Muscle of leg (tissue), 3 donors: ENCODE measurements at regions not wholly inside any gene's neighbourhood (a gene's known extent, or its start where the extent isn't known, plus 50 kb on each side); places are given as distances from the start of the nearest gene placed in this dataset.

Experiments used
- DNase-seq: peaks from one replicate; pipeline ENCODE4 v3.0.0; 2013
- H3K27ac ChIP-seq: one replicate; pipeline ENCODE4 v1.5.1; 2013; ENCODE audit warnings: mild to moderate bottlenecking, low read length, control low read depth
- H3K27me3 ChIP-seq: one replicate; pipeline ENCODE4 v1.6.1; 2013; ENCODE audit warnings: low read length; ENCODE audit not compliant: control insufficient read depth, insufficient read depth
- H3K36me3 ChIP-seq: one replicate; pipeline ENCODE4 v1.6.1; 2013; ENCODE audit warnings: low read length; ENCODE audit not compliant: control insufficient read depth, insufficient read depth
- H3K4me1 ChIP-seq: one replicate; pipeline ENCODE4 v1.6.1; 2013; ENCODE audit warnings: low read length; ENCODE audit not compliant: control insufficient read depth, insufficient read depth
- H3K4me3 ChIP-seq: one replicate; pipeline ENCODE4 v1.5.1; 2013; ENCODE audit warnings: low read length, control low read depth
- H3K9me3 ChIP-seq: replicated peaks from 2 replicates; pipeline ENCODE4 v1.6.1; 2013; ENCODE audit warnings: low read depth, low read length; ENCODE audit not compliant: control insufficient read depth
- WGBS: methylation state at CpG from one replicate; pipeline ENCODE4 v1.1.5; 2013; ENCODE audit warnings: missing lambda C conversion rate; ENCODE audit not compliant: insufficient coverage; 5-methylcytosine and 5-hydroxymethylcytosine counted together

DNA sequence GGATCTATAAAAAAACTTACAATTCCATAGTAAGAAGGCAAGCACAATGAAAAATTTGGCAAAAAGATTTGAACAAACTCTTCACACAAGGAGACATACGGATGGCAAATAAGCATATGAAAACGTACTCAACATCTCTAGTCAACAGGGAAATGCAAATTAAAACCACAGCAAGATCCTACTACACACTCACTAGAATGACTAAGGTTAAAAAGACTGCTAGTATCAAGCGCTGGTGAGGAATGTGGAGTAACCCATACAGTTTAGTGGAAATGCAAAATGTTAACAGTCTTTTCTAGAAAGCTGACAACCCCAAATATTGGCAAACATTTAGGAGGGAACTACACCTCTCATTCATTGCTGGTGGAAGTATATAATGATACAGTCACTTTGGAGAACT is 175.9 kb upstream of the SGK1 start:
- no peaks in the 10 kb centered on the region for H3K27me3 ChIP-seq
- no peaks in the 10 kb centered on the region for H3K36me3 ChIP-seq
- no CpG with 5 or more reads among the region's 3 CpGs for WGBS
- DNase-seq, result no peak
- no peaks in the 10 kb centered on the region for H3K4me1 ChIP-seq
- no peak overlapping the region for H3K4me3 ChIP-seq
- H3K9me3 ChIP-seq, result no peaks in the 10 kb centered on the region
- H3K27ac ChIP-seq, result no peak overlapping the region

DNA sequence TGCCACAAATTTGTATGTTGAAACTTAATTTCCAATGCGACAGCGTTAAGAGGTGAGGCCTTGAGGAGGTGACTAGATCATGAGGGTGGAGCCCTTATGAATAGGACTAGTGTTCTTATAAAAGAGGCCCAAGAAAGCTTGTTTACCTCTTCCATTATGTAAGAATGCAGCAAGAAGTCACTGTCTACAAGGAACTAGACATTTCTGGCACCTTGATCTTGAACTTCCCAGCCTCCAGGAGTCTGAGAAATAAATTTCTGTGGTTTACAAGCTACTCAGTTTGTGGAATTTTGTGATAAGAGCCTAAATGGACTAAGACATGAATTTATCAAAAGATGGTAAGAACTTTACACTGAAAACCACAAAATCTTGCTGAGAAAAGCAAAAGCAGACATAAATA is 173.6 kb upstream of the SGK1 start:
- DNase-seq, result no peak
- H3K9me3 ChIP-seq, result no peaks in the 10 kb centered on the region
- no peaks in the 10 kb centered on the region for H3K36me3 ChIP-seq
- no peaks in the 10 kb centered on the region for H3K27me3 ChIP-seq
- no peaks in the 10 kb centered on the region for H3K4me1 ChIP-seq
- H3K4me3 ChIP-seq, result no peak overlapping the region
- no CpG with 5 or more reads among the region's 2 CpGs for WGBS
- no peak overlapping the region for H3K27ac ChIP-seq

DNA sequence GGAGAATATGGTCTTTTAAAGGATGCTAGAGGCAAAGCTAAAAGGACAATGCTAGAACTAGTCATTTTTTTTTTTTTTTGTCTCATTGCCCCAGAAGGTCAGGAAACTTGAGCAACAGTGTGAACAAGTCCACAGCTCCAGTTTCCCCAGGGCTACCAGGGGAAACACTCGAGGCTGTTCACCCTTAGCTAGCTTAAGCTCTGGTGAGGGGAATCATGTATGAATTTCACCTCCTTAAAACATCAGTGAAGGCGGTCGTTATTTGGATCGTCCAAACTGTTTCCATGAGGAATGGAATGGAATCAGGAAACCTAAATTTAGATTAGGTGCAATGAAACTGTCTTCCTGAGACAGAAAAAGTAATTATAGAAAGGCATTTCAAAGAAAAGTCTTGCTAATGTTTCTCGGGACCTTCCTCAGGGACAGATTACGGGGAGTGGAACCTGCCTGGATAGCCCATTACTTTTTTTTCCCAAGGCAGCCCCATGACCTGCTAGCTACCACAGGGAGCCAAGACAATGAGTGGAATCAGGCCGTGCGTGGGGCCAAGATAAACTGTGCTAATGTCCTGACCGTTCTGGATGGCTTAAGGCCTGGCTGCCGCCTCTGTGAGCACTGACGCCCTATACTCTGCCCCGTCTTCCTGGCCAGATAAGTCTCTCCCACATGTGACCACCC is 164.8 kb upstream of the SGK1 start:
- 25% methylated on average over 7 of the region's 12 CpGs for WGBS
- Histone ChIP-seq H3K27me3 (no peaks in the 10 kb centered on the region), H3K4me1 (peaks cover 10% of the 10 kb centered on the region), H3K4me3 (no peak overlapping the region), H3K27ac (peak overlapping the region; percentile 62), H3K36me3 (no peaks in the 10 kb centered on the region), H3K9me3 (no peaks in the 10 kb centered on the region)
- DNase-seq, result peak; percentile 81

DNA sequence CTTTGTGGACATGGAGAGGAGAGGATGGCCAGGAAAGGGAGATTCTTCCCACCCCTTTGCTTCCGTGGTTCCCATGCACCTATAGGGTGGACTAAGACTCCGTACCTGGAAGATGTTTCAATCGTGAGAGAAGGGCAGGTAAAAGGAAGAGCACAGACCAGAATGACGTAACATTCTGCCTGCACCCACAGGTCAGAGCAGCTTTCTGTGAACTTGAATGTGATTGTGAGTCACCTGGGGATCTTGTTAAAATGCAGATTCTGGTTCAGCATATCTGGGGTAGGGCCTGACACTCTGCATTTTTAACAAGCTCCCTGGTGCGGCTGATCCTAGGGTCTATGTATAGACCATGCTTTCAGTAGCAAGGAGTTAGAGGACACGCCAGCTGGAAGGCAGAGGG is 164.1 kb upstream of the SGK1 start:
- Histone ChIP-seq H3K36me3 (no peaks in the 10 kb centered on the region), H3K4me3 (no peak overlapping the region), H3K27me3 (no peaks in the 10 kb centered on the region), H3K9me3 (no peaks in the 10 kb centered on the region), H3K4me1 (peaks cover 10% of the 10 kb centered on the region), H3K27ac (no peak overlapping the region)
- no peak for DNase-seq
- whole genome bisulfite sequencing, result 93% methylated on average over 3 of the region's 6 CpGs

DNA sequence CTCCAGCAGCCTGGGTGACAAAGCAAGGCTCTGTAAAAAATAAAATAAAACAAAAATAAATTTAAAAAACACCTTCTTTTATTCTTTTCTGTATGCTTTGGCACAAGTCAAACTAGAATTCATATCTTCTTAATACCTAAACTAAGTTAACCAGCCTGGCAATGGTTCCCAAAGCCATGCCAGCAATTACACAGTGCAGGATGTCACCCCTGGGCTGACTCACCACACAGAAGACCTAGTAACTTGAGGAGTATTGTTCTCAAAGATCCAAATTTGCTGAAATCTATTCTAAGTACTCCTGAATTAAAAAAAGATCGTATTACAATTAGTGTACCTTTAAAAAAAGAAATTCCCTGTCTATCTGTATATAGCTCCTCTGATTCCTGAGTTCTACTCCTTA is 162.7 kb upstream of the SGK1 start:
- H3K4me3 ChIP-seq, result no peak overlapping the region
- H3K9me3 ChIP-seq, result no peaks in the 10 kb centered on the region
- no peaks in the 10 kb centered on the region for H3K27me3 ChIP-seq
- H3K36me3 ChIP-seq, result no peaks in the 10 kb centered on the region
- no peak for DNase-seq
- no CpG with 5 or more reads among the region's 1 CpG for whole genome bisulfite sequencing
- H3K4me1 ChIP-seq, result peaks cover 10% of the 10 kb centered on the region
- no peak overlapping the region for H3K27ac ChIP-seq

DNA sequence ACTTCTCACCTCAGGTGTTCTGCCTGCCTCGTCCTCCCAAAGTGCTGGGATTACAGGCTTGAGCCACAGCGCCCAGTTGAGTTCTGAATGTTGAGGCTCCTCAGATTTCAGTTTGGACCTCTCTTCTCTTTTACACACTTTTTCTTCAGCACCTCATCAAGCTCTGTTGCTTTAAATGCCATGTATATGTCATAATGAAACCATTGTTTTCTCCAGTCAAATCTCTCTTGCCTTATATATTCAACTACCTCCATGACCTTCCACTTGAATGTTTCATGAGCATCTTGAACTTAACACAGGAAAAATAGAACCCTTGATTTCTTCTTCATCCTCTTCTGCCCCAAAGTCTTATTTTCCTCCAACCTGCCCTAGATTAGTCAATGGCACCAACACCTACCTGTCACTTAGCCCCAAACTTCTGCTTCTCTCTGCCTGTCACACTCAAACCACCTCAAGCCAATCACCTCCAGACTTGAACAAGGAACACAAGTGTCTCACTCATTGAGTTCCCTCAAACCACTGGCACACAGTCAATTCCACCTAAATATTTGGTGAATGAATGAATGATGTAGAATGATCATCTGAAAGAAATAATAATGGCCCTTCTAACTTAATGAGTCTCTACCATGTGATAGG is 161.0 kb upstream of the SGK1 start:
- H3K36me3 ChIP-seq, result no peaks in the 10 kb centered on the region
- H3K27me3 ChIP-seq, result no peaks in the 10 kb centered on the region
- H3K9me3 ChIP-seq, result no peaks in the 10 kb centered on the region
- no peak for DNase-seq
- 87% methylated on average over 2 of the region's 2 CpGs for WGBS
- H3K4me3 ChIP-seq, result no peak overlapping the region
- H3K4me1 ChIP-seq, result peaks cover 10% of the 10 kb centered on the region
- no peak overlapping the region for H3K27ac ChIP-seq

DNA sequence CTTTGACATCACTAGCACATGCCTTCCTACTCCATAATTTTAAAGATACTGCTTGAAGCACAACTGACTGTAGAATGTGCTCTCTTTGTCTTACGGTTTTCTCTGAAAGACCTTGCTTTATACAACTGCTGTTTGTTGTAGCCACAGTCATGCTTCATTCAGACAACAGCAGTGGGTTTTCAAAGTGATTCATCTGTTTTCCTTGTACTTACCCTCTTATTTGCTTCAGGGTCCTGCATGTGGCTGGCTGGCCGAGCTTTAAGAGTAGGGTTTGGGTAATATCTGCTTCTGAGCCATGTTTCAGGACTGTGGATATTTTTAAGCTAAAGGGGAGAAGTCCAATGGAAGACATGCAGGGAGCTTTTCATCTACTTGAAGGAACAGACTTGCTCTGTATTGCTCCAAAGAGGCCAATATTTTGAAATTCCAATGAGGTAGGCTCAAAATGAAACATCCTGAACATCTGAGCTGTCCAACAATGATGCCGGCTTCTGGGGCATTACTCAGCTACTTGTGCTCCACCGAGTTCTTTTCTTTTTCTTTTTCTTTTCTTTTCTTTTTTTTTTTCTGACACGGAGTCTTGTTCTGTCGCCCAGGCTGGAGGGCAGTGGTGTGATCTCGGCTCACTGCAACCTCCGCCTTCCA is 160.2 kb upstream of the SGK1 start:
- WGBS, result 61% methylated on average over 2 of the region's 8 CpGs
- Histone ChIP-seq H3K36me3 (no peaks in the 10 kb centered on the region), H3K27ac (no peak overlapping the region), H3K27me3 (no peaks in the 10 kb centered on the region), H3K9me3 (no peaks in the 10 kb centered on the region), H3K4me3 (no peak overlapping the region), H3K4me1 (peaks cover 10% of the 10 kb centered on the region)
- no peak for DNase-seq

DNA sequence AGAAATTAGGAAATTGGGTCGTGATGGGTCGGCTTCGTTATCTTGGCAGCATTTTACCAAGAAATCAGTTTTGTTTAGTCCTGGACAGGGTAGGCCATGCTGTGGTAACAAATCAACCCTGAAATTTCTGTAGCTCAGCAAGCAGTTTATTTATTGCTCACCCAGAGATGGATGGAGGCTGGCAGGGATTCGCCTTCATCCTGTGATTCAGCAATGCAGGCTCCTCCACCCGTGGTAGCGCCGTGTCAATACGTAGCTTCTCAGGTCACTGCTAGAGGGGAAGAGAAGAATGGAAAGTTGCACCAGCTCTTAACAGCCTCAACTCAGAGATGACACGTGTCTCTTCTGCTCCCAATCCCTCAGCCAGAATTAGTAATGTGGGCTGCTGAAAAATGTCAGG is 157.0 kb upstream of the SGK1 start:
- Histone ChIP-seq H3K4me3 (no peak overlapping the region), H3K9me3 (no peaks in the 10 kb centered on the region), H3K4me1 (no peaks in the 10 kb centered on the region), H3K36me3 (no peaks in the 10 kb centered on the region), H3K27ac (no peak overlapping the region), H3K27me3 (no peaks in the 10 kb centered on the region)
- 88% methylated on average over 8 of the region's 9 CpGs for WGBS
- no peak for DNase-seq

DNA sequence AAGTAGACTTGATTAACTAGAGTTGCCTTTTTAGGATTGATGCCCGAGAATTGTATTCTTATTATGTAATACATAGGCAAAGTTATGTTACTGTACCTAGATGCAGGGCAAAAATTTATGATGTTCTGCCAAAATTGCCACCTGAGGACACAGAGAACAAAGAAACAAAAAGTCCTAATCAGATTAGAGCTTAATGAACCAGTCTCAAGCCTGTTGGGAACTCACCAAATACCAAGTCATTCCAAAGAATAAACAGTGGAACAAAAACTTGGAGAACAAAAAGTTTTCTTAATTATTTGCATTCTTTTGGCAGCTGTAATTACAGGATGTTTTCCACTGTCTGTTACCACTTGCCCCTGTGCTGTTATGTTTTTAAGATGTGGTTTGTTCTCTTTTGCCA is 154.7 kb upstream of the SGK1 start:
- no CpG with 5 or more reads among the region's 1 CpG for WGBS
- Histone ChIP-seq H3K4me1 (peaks cover 8% of the 10 kb centered on the region), H3K9me3 (no peaks in the 10 kb centered on the region), H3K27me3 (no peaks in the 10 kb centered on the region), H3K36me3 (no peaks in the 10 kb centered on the region), H3K4me3 (no peak overlapping the region), H3K27ac (no peak overlapping the region)
- DNase-seq, result no peak

DNA sequence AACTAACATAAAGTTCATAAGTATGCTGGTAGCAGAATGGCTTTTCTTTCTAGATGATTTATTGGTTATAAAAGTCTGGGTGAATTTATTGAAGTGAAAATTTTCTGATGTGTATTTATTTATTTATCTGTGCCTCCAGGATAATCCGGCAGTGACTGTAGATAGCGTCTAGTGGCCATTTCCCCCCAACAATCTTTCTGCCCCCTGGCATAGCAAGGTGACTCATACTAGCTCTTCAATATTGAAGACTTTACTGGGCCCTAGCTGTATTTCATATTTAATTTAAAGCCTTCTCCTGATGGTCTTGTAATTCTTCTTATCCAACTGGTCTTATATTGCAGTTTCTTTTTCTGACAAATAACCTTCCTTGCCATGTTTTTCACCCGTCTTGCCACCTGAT is 154.1 kb upstream of the SGK1 start:
- no peak overlapping the region for H3K4me3 ChIP-seq
- WGBS, result no CpG with 5 or more reads among the region's 3 CpGs
- no peaks in the 10 kb centered on the region for H3K9me3 ChIP-seq
- H3K27ac ChIP-seq, result no peak overlapping the region
- peaks cover 9% of the 10 kb centered on the region for H3K4me1 ChIP-seq
- H3K36me3 ChIP-seq, result no peaks in the 10 kb centered on the region
- no peaks in the 10 kb centered on the region for H3K27me3 ChIP-seq
- DNase-seq, result no peak
